GM23338 (cell line): ENCODE measurements at regions not wholly inside any gene's neighbourhood (a gene's known extent, or its start where the extent isn't known, plus 50 kb on each side); places are given as distances from the start of the nearest gene placed in this dataset.

Experiments
- ATAC-seq: fragments of 200-7000 bp; cut with Tn5 transposase; 3 replicates; pipeline ENCODE4 v1.9.1; 2020
- DNase-seq: peaks from one replicate; pipeline ENCODE4 v3.0.0-alpha.2; 2015; ENCODE audit warnings: low spot score
- H2AFZ ChIP-seq: fragments of 200-600 bp; sonication (generic); 2 replicates; pipeline ENCODE4 v1.8.0; 2016; ENCODE audit warnings: antibody characterized with exemption, mild to moderate bottlenecking, moderate library complexity
- H3F3A ChIP-seq: fragments of 200-600 bp; sonication (generic); replicated peaks from 2 replicates; pipeline ENCODE4 v1.8.0; 2017; ENCODE audit warnings: antibody characterized with exemption, mixed run types, low read depth
- H3K27ac ChIP-seq: fragments of 200-600 bp; sonication (generic); 2 replicates; pipeline ENCODE4 v1.6.1; 2016; ENCODE audit warnings: low read depth
- H3K27me3 ChIP-seq: fragments of 200-600 bp; sonication (generic); 2 replicates; pipeline ENCODE4 v1.8.0; 2016; ENCODE audit warnings: mild to moderate bottlenecking, mixed run types, moderate library complexity; ENCODE audit not compliant: insufficient read depth
- H3K36me3 ChIP-seq: fragments of 200-600 bp; sonication (generic); 2 replicates; pipeline ENCODE4 v1.8.0; 2016; ENCODE audit warnings: mild to moderate bottlenecking; ENCODE audit not compliant: insufficient read depth
- H3K4me1 ChIP-seq: fragments of 200-600 bp; sonication (generic); 2 replicates; pipeline ENCODE4 v1.8.0; 2016; ENCODE audit warnings: mild to moderate bottlenecking, moderate library complexity; ENCODE audit not compliant: insufficient read depth
- H3K4me2 ChIP-seq: fragments of 200-600 bp; sonication (generic); 2 replicates; pipeline ENCODE4 v1.7.1; 2017; ENCODE audit warnings: mixed run types
- H3K4me3 ChIP-seq: fragments of 200-600 bp; sonication (generic); 2 replicates; pipeline ENCODE4 v1.6.1; 2016; ENCODE audit warnings: mixed run types
- H3K79me2 ChIP-seq: fragments of 200-600 bp; sonication (generic); replicated peaks from 2 replicates; pipeline ENCODE4 v1.8.0; 2017; ENCODE audit warnings: mild to moderate bottlenecking; ENCODE audit not compliant: insufficient read depth
- H3K9me2 ChIP-seq: fragments of 200-600 bp; sonication (generic); 2 replicates; pipeline ENCODE4 v1.8.0; 2017; ENCODE audit not compliant: insufficient read depth
- H4K20me1 ChIP-seq: fragments of 200-600 bp; sonication (generic); replicated peaks from 2 replicates; pipeline ENCODE4 v1.8.0; 2017; ENCODE audit warnings: mild to moderate bottlenecking; ENCODE audit not compliant: insufficient read depth
- H3K27ac Mint-ChIP-seq: 2 replicates; pipeline ENCODE4 v1.8.0; 2020; ENCODE audit warnings: inconsistent platforms, mild to moderate bottlenecking, moderate library complexity, mixed read lengths
- H3K27me3 Mint-ChIP-seq: 3 replicates; pipeline ENCODE4 v1.8.0; 2022; ENCODE audit warnings: low read depth, mild to moderate bottlenecking, moderate library complexity, mixed read lengths, inconsistent platforms; ENCODE audit not compliant: insufficient read depth, poor library complexity
- H3K36me3 Mint-ChIP-seq: 3 replicates; pipeline ENCODE4 v1.8.0; 2021; ENCODE audit warnings: low read depth, mild to moderate bottlenecking, inconsistent platforms, moderate library complexity, mixed read lengths
- H3K4me1 Mint-ChIP-seq: 3 replicates; pipeline ENCODE4 v1.8.0; 2020; ENCODE audit warnings: mild to moderate bottlenecking, inconsistent platforms, mixed read lengths
- H3K4me3 Mint-ChIP-seq: 3 replicates; pipeline ENCODE4 v1.8.0; 2021; ENCODE audit warnings: moderate library complexity, mild to moderate bottlenecking, inconsistent platforms, mixed read lengths
- H3K9me3 Mint-ChIP-seq: 3 replicates; pipeline ENCODE4 v1.8.0; 2020; ENCODE audit warnings: moderate library complexity, mild to moderate bottlenecking, inconsistent platforms, mixed read lengths
- EZH2phosphoT487 ChIP-seq: fragments of 200-600 bp; sonication (generic); IDR thresholded peaks from one replicate; pipeline ENCODE4 v1.8.1; 2018; ENCODE audit warnings: antibody characterized with exemption; ENCODE audit not compliant: unreplicated experiment
- TF ChIP-seq, protein P1 (sequence below), 2 experiments: fragments of 200-600 bp in 1 of 2; sonication (generic) in 1 of 2; conservative IDR thresholded peaks; 2 replicates each; pipeline versions ENCODE4 v1.5.1 to v1.6.1; 2016 to 2017; ENCODE audit warnings: antibody characterized with exemption in 2 of 2, low read depth in 2 of 2, mild to moderate bottlenecking in 2 of 2, moderate library complexity in 1 of 2
- TF ChIP-seq, protein P2 (sequence below): fragments of 250-450 bp; sonication (Bioruptor Pico); IDR thresholded peaks from 2 replicates; pipeline ENCODE4 v1.5.0; 2020; ENCODE audit warnings: mild to moderate bottlenecking, moderate library complexity

DNA sequence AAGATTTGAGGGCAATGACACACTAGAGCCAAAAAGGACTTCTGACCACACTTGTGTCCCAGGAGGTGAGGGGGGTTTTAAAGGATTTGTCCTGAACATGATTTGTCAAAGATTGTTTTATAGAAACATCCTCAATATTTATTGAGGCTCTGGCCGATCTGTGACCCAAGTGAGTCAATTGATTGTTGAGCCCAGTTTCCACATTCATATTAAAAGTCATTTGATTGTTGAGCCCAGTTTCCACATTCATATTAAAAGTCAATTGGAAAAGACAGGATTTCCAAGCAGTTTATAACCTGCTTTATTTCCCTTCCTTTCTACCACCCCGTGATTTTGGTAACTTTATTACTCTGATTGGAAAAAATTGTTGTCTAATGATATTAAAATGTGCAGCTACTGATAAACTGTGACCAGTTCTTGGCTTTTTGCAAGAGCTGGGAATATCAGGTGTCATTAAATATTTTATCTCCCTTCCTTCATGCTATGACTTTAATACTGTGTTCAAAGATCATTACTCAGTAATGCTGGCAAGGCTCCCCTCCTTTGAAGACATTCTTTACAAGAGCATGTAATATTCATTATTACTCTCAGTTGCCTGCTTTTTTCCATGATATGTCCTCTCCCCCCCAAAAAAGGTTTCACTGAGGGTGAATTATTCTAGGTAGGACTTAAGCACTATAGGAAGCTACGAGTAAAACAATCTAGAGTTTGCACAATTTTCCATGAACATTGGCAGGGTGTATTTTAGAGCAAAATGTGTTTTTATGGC lies 75.3 kb downstream of the HRH4 start:
- Histone ChIP-seq H3K9me2 (0 out of 2 replicates have a peak, but pooled peaks cover 14% of the 10 kb centered on the region), H3K36me3 (no peaks in the 10 kb centered on the region), H3F3A (no peaks in the 10 kb centered on the region), H3K4me1 (0 out of 2 replicates have a peak, but pooled peaks cover 3% of the 10 kb centered on the region), H3K4me3 (no peak overlapping the region), H2AFZ (no peak overlapping the region), H3K79me2 (no peaks in the 10 kb centered on the region), H3K27ac (no peak overlapping the region), H3K4me2 (no peak overlapping the region), H3K27me3 (no peaks in the 10 kb centered on the region), H4K20me1 (no peaks in the 10 kb centered on the region)
- no peak for DNase-seq
- Mint-ChIP-seq H3K9me3 (no peaks in the 10 kb centered on the region; the same call in 2 of the 3 replicates), H3K4me3 (no peak overlapping the region), H3K36me3 (no peaks in the 10 kb centered on the region), H3K4me1 (0 out of 3 replicates have a peak, but pooled peaks cover 5% of the 10 kb centered on the region), H3K27me3 (no peaks in the 10 kb centered on the region), H3K27ac (no peak overlapping the region)
- TF ChIP-seq, protein P1, sequence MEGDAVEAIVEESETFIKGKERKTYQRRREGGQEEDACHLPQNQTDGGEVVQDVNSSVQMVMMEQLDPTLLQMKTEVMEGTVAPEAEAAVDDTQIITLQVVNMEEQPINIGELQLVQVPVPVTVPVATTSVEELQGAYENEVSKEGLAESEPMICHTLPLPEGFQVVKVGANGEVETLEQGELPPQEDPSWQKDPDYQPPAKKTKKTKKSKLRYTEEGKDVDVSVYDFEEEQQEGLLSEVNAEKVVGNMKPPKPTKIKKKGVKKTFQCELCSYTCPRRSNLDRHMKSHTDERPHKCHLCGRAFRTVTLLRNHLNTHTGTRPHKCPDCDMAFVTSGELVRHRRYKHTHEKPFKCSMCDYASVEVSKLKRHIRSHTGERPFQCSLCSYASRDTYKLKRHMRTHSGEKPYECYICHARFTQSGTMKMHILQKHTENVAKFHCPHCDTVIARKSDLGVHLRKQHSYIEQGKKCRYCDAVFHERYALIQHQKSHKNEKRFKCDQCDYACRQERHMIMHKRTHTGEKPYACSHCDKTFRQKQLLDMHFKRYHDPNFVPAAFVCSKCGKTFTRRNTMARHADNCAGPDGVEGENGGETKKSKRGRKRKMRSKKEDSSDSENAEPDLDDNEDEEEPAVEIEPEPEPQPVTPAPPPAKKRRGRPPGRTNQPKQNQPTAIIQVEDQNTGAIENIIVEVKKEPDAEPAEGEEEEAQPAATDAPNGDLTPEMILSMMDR (conservative IDR thresholded peaks at IDR 0.05; ENCODE audit: low read depth in 2 of 2), result no peak
- no peak for TF ChIP-seq EZH2phosphoT487
- TF ChIP-seq, protein P2, sequence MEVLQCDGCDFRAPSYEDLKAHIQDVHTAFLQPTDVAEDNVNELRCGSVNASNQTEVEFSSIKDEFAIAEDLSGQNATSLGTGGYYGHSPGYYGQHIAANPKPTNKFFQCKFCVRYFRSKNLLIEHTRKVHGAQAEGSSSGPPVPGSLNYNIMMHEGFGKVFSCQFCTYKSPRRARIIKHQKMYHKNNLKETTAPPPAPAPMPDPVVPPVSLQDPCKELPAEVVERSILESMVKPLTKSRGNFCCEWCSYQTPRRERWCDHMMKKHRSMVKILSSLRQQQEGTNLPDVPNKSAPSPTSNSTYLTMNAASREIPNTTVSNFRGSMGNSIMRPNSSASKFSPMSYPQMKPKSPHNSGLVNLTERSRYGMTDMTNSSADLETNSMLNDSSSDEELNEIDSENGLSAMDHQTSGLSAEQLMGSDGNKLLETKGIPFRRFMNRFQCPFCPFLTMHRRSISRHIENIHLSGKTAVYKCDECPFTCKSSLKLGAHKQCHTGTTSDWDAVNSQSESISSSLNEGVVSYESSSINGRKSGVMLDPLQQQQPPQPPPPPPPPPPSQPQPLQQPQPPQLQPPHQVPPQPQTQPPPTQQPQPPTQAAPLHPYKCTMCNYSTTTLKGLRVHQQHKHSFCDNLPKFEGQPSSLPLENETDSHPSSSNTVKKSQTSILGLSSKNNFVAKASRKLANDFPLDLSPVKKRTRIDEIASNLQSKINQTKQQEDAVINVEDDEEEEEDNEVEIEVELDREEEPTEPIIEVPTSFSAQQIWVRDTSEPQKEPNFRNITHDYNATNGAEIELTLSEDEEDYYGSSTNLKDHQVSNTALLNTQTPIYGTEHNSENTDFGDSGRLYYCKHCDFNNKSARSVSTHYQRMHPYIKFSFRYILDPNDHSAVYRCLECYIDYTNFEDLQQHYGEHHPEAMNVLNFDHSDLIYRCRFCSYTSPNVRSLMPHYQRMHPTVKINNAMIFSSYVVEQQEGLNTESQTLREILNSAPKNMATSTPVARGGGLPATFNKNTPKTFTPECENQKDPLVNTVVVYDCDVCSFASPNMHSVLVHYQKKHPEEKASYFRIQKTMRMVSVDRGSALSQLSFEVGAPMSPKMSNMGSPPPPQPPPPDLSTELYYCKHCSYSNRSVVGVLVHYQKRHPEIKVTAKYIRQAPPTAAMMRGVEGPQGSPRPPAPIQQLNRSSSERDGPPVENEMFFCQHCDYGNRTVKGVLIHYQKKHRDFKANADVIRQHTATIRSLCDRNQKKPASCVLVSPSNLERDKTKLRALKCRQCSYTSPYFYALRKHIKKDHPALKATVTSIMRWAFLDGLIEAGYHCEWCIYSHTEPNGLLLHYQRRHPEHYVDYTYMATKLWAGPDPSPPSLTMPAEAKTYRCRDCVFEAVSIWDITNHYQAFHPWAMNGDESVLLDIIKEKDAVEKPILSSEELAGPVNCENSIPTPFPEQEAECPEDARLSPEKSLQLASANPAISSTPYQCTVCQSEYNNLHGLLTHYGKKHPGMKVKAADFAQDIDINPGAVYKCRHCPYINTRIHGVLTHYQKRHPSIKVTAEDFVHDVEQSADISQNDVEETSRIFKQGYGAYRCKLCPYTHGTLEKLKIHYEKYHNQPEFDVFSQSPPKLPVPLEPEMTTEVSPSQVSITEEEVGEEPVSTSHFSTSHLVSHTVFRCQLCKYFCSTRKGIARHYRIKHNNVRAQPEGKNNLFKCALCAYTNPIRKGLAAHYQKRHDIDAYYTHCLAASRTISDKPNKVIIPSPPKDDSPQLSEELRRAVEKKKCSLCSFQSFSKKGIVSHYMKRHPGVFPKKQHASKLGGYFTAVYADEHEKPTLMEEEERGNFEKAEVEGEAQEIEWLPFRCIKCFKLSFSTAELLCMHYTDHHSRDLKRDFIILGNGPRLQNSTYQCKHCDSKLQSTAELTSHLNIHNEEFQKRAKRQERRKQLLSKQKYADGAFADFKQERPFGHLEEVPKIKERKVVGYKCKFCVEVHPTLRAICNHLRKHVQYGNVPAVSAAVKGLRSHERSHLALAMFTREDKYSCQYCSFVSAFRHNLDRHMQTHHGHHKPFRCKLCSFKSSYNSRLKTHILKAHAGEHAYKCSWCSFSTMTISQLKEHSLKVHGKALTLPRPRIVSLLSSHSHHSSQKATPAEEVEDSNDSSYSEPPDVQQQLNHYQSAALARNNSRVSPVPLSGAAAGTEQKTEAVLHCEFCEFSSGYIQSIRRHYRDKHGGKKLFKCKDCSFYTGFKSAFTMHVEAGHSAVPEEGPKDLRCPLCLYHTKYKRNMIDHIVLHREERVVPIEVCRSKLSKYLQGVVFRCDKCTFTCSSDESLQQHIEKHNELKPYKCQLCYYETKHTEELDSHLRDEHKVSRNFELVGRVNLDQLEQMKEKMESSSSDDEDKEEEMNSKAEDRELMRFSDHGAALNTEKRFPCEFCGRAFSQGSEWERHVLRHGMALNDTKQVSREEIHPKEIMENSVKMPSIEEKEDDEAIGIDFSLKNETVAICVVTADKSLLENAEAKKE, result no peak
- ATAC-seq, result no peak
